ENCODE measurements at regions not wholly inside any gene's neighbourhood (a gene's known extent, or its start where the extent isn't known, plus 50 kb on each side); places are given as distances from the start of the nearest gene placed in this dataset.

GRCh38 chr20:57111028-57111373 is 155.4 kb downstream of the BMP7 start:
- WGBS (ENCODE audit: extremely low coverage, insufficient coverage, low lambda C conversion rate) = no CpG with 5 or more reads among the region's 3 CpGs
- H3K27ac ChIP-seq (ENCODE audit: low read depth, low read length) = no peak overlapping the region
- DNase-seq = no peak

DNA sequence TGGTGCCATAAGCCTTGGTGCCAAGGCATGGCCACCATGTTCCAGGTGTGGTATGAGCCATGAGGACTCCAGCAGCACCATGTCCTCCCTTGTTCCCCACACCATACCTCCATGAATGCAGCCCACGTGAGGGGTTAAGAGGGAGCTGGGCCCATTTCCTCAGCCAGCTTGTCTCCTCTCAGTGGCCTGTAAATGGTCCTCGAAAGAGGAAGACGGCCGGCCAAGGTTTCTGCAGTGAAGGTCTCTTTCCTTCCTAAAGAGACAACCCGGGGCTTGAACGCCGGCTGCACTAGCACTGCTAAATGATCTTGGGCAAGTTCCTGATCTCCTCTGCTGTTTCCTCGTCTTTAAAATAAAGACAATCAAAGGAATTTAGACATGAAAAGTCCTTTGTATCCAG is 154.0 kb downstream of the BMP7 start:
- Histone ChIP-seq H3K27me3 (ENCODE audit: insufficient read depth, low read length, poor library complexity) (no peaks in the 10 kb centered on the region), H3K9ac (ENCODE audit: low read length) (no peak overlapping the region), H3K79me2 (ENCODE audit: control insufficient read depth, insufficient read depth, low read length) (no peaks in the 10 kb centered on the region), H2BK5ac (ENCODE audit: low read length) (no peak overlapping the region), H3K4me2 (ENCODE audit: low read length) (no peak overlapping the region), H3K27ac (ENCODE audit: low read depth, low read length) (no peak overlapping the region), H3K4me3 (ENCODE audit: low read length) (no peak overlapping the region), H3K79me1 (ENCODE audit: low read length) (no peaks in the 10 kb centered on the region), H3K56ac (ENCODE audit: low read length) (no peak overlapping the region), H3K23ac (ENCODE audit: low read length) (no peak overlapping the region), H3K36me3 (ENCODE audit: control insufficient read depth, insufficient read depth, low read length) (no peaks in the 10 kb centered on the region), H3K18ac (ENCODE audit: low read length) (no peak overlapping the region), H2BK120ac (ENCODE audit: low read depth, low read length) (no peak overlapping the region), H3K4ac (ENCODE audit: low read depth, low read length) (no peak overlapping the region), H4K5ac (ENCODE audit: low read length) (no peak overlapping the region), H4K8ac (ENCODE audit: low read depth, low read length) (no peak overlapping the region), H2AK5ac (ENCODE audit: low read length) (no peak overlapping the region), H2BK15ac (replicated peaks; ENCODE audit: low read depth) (no peak overlapping the region), H3K4me1 (ENCODE audit: control insufficient read depth, low read depth, low read length) (no peaks in the 10 kb centered on the region)
- DNase-seq = no peak
- WGBS (ENCODE audit: extremely low coverage, insufficient coverage, low lambda C conversion rate) = no CpG with 5 or more reads among the region's 8 CpGs

More at GRCh38 chr20:57111028-57111373, 155.4 kb downstream of the BMP7 start:
- Histone ChIP-seq H3K4me1 (ENCODE audit: control insufficient read depth, low read depth, low read length) (no peaks in the 10 kb centered on the region), H3K4ac (ENCODE audit: low read depth, low read length) (no peak overlapping the region), H2BK5ac (ENCODE audit: low read length) (no peak overlapping the region), H3K27me3 (ENCODE audit: insufficient read depth, low read length, poor library complexity) (no peaks in the 10 kb centered on the region), H3K79me1 (ENCODE audit: low read length) (no peaks in the 10 kb centered on the region), H3K4me2 (ENCODE audit: low read length) (no peak overlapping the region), H4K8ac (ENCODE audit: low read depth, low read length) (no peak overlapping the region), H3K18ac (ENCODE audit: low read length) (no peak overlapping the region), H2BK120ac (ENCODE audit: low read depth, low read length) (no peak overlapping the region), H4K5ac (ENCODE audit: low read length) (no peak overlapping the region), H3K23ac (ENCODE audit: low read length) (no peak overlapping the region), H3K56ac (ENCODE audit: low read length) (no peak overlapping the region), H2BK15ac (replicated peaks; ENCODE audit: low read depth) (no peak overlapping the region), H3K36me3 (ENCODE audit: control insufficient read depth, insufficient read depth, low read length) (no peaks in the 10 kb centered on the region), H3K9ac (ENCODE audit: low read length) (no peak overlapping the region), H2AK5ac (ENCODE audit: low read length) (no peak overlapping the region), H3K79me2 (ENCODE audit: control insufficient read depth, insufficient read depth, low read length) (no peaks in the 10 kb centered on the region), H3K4me3 (ENCODE audit: low read length) (no peak overlapping the region)

GRCh38 chr20:57114290-57115005 is 152.0 kb downstream of the BMP7 start:
- WGBS (ENCODE audit: extremely low coverage, insufficient coverage, low lambda C conversion rate) = no CpG with 5 or more reads among the region's 8 CpGs
- no peaks in the 10 kb centered on the region for H3K27me3 ChIP-seq (ENCODE audit: insufficient read depth, low read length, poor library complexity)
- H3K18ac ChIP-seq (ENCODE audit: low read length) = no peak overlapping the region
- no peaks in the 10 kb centered on the region for H3K4me1 ChIP-seq (ENCODE audit: control insufficient read depth, low read depth, low read length)
- H3K23ac ChIP-seq (ENCODE audit: low read length) = no peak overlapping the region
- H3K79me2 ChIP-seq (ENCODE audit: control insufficient read depth, insufficient read depth, low read length) = no peaks in the 10 kb centered on the region
- no peak overlapping the region for H3K56ac ChIP-seq (ENCODE audit: low read length)
- H2BK15ac ChIP-seq (replicated peaks; ENCODE audit: low read depth) = no peak overlapping the region
- no peak overlapping the region for H4K5ac ChIP-seq (ENCODE audit: low read length)
- no peak overlapping the region for H3K4ac ChIP-seq (ENCODE audit: low read depth, low read length)
- no peak overlapping the region for H4K8ac ChIP-seq (ENCODE audit: low read depth, low read length)
- no peaks in the 10 kb centered on the region for H3K36me3 ChIP-seq (ENCODE audit: control insufficient read depth, insufficient read depth, low read length)
- no peak overlapping the region for H3K9ac ChIP-seq (ENCODE audit: low read length)
- H3K4me2 ChIP-seq (ENCODE audit: low read length) = no peak overlapping the region
- H2BK120ac ChIP-seq (ENCODE audit: low read depth, low read length) = no peak overlapping the region
- H3K79me1 ChIP-seq (ENCODE audit: low read length) = no peaks in the 10 kb centered on the region
- no peak overlapping the region for H2BK5ac ChIP-seq (ENCODE audit: low read length)
- DNase-seq = no peak
- no peak overlapping the region for H3K27ac ChIP-seq (ENCODE audit: low read depth, low read length)
- no peak overlapping the region for H3K4me3 ChIP-seq (ENCODE audit: low read length)
- H2AK5ac ChIP-seq (ENCODE audit: low read length) = no peak overlapping the region

DNA sequence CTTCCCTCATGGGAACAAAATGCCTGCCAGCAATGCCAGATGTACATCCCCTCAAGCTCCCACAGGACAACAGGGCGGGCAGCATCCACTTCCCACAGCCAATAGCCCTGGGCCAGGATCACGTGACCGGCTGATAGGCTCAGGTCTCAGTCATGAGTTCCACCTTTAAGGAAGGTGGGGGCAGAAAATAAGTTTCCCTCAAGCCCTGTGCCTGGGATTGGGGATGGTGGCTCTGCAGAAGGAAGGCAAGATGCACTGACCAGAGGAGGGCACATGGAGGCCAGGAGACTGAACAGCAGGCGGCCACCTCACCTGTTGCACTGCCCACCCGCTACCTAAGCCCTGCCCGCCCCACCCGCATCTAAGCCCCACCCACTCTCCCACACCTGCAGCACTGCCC is 149.1 kb downstream of the BMP7 start:
- Histone ChIP-seq H3K4ac (ENCODE audit: low read depth, low read length) (no peak overlapping the region), H4K5ac (ENCODE audit: low read length) (no peak overlapping the region), H3K27ac (ENCODE audit: low read depth, low read length) (no peak overlapping the region), H2BK15ac (replicated peaks; ENCODE audit: low read depth) (no peak overlapping the region), H3K4me2 (ENCODE audit: low read length) (no peak overlapping the region), H3K4me3 (ENCODE audit: low read length) (no peak overlapping the region), H3K4me1 (ENCODE audit: control insufficient read depth, low read depth, low read length) (no peaks in the 10 kb centered on the region), H3K23ac (ENCODE audit: low read length) (no peak overlapping the region), H2BK5ac (ENCODE audit: low read length) (no peak overlapping the region), H3K79me1 (ENCODE audit: low read length) (no peaks in the 10 kb centered on the region), H3K79me2 (ENCODE audit: control insufficient read depth, insufficient read depth, low read length) (no peaks in the 10 kb centered on the region), H3K36me3 (ENCODE audit: control insufficient read depth, insufficient read depth, low read length) (no peaks in the 10 kb centered on the region), H3K56ac (ENCODE audit: low read length) (no peak overlapping the region), H3K9ac (ENCODE audit: low read length) (no peak overlapping the region), H3K27me3 (ENCODE audit: insufficient read depth, low read length, poor library complexity) (no peaks in the 10 kb centered on the region), H4K8ac (ENCODE audit: low read depth, low read length) (no peak overlapping the region), H3K18ac (ENCODE audit: low read length) (no peak overlapping the region), H2AK5ac (ENCODE audit: low read length) (no peak overlapping the region), H2BK120ac (ENCODE audit: low read depth, low read length) (no peak overlapping the region)
- WGBS (ENCODE audit: extremely low coverage, insufficient coverage, low lambda C conversion rate) = no CpG with 5 or more reads among the region's 7 CpGs
- no peak for DNase-seq

DNA sequence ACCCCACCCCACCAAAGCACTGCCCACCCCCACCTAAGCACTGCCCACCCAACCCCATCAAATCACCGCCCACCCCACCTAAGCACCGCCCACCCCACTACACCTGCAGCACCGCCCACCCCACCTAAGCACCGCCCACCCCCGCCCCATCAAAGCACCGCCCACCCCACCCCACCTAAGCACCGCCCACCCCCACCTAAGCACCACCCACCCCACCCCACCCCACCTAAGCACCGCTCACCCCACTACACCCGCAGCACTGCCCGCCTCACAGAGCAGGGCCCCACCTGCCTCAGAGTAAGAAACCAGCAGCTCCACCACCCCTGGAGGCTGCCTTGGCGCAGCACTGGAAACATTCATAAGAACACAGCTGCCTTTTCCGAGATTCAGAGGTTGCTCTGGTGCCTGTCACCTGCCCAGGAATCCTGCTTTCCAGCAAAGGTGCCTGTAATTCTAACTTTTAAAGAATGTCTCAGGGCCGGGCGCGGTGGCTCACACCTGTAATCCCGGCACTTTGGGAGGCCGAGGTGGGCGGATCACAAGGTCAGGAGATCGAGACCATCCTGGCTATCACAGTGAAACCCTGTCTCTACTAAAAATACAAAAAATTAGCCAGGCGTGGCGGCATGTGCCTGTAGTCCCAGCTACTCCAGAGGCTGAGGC is 148.2 kb downstream of the BMP7 start:
- Histone ChIP-seq H3K4me3 (ENCODE audit: low read length) (no peak overlapping the region), H3K9ac (ENCODE audit: low read length) (no peak overlapping the region), H3K4me2 (ENCODE audit: low read length) (no peak overlapping the region), H2BK120ac (ENCODE audit: low read depth, low read length) (no peak overlapping the region), H3K27ac (ENCODE audit: low read depth, low read length) (no peak overlapping the region), H3K18ac (ENCODE audit: low read length) (no peak overlapping the region), H4K5ac (ENCODE audit: low read length) (no peak overlapping the region), H4K8ac (ENCODE audit: low read depth, low read length) (no peak overlapping the region), H3K36me3 (ENCODE audit: control insufficient read depth, insufficient read depth, low read length) (no peaks in the 10 kb centered on the region), H3K79me1 (ENCODE audit: low read length) (no peaks in the 10 kb centered on the region), H3K27me3 (ENCODE audit: insufficient read depth, low read length, poor library complexity) (no peaks in the 10 kb centered on the region), H3K79me2 (ENCODE audit: control insufficient read depth, insufficient read depth, low read length) (no peaks in the 10 kb centered on the region), H3K23ac (ENCODE audit: low read length) (no peak overlapping the region), H2AK5ac (ENCODE audit: low read length) (no peak overlapping the region), H3K56ac (ENCODE audit: low read length) (no peak overlapping the region), H3K4me1 (ENCODE audit: control insufficient read depth, low read depth, low read length) (no peaks in the 10 kb centered on the region), H3K4ac (ENCODE audit: low read depth, low read length) (no peak overlapping the region), H2BK5ac (ENCODE audit: low read length) (no peak overlapping the region), H2BK15ac (replicated peaks; ENCODE audit: low read depth) (no peak overlapping the region)
- no CpG with 5 or more reads among the region's 21 CpGs for WGBS (ENCODE audit: extremely low coverage, insufficient coverage, low lambda C conversion rate)
- no peak for DNase-seq
